GM23338 (cell line): ENCODE measurements at regions not wholly inside any gene's neighbourhood (a gene's known extent, or its start where the extent isn't known, plus 50 kb on each side); places are given as distances from the start of the nearest gene placed in this dataset.

ENCODE experiments used
- CREB1 ChIP-seq: fragments of 250-450 bp; sonication (Bioruptor Pico); IDR thresholded peaks from 2 replicates; pipeline ENCODE4 v1.5.0; 2020; ENCODE audit warnings: low read depth, mild to moderate bottlenecking, moderate library complexity
- EZH2 ChIP-seq: fragments of 200-600 bp; sonication (generic); IDR thresholded peaks from one replicate; pipeline ENCODE4 v1.8.0; 2017; ENCODE audit warnings: antibody characterized with exemption, mild to moderate bottlenecking, low read depth; ENCODE audit not compliant: unreplicated experiment
- EZH2phosphoT487 ChIP-seq: fragments of 200-600 bp; sonication (generic); IDR thresholded peaks from one replicate; pipeline ENCODE4 v1.8.1; 2018; ENCODE audit warnings: antibody characterized with exemption; ENCODE audit not compliant: unreplicated experiment
- JUNB ChIP-seq: IDR thresholded peaks from one replicate; pipeline ENCODE4 v1.6.1; 2016; ENCODE audit warnings: antibody characterized with exemption; ENCODE audit not compliant: unreplicated experiment
- POLR2AphosphoS5 ChIP-seq: IDR thresholded peaks from 2 replicates; pipeline ENCODE4 v1.6.1; 2016; ENCODE audit warnings: antibody characterized with exemption, low read depth
- STAT1 ChIP-seq: IDR thresholded peaks from one replicate; pipeline ENCODE4 v1.6.1; 2016; ENCODE audit warnings: antibody characterized with exemption; ENCODE audit not compliant: unreplicated experiment
- ZNF331 ChIP-seq: fragments of 250-450 bp; sonication (Bioruptor Pico); IDR thresholded peaks from 2 replicates; pipeline ENCODE4 v1.5.0; 2020; ENCODE audit warnings: low read depth, mild to moderate bottlenecking, moderate library complexity
- TF ChIP-seq, protein P1 (sequence below), 2 experiments: fragments of 200-600 bp in 1 of 2; sonication (generic) in 1 of 2; conservative IDR thresholded peaks; 2 replicates each; pipeline versions ENCODE4 v1.5.1 to v1.6.1; 2016 to 2017; ENCODE audit warnings: antibody characterized with exemption in 2 of 2, low read depth in 2 of 2, mild to moderate bottlenecking in 2 of 2, moderate library complexity in 1 of 2
- TF ChIP-seq, protein P2 (sequence below): IDR thresholded peaks from one replicate; pipeline ENCODE4 v1.6.1; 2018; ENCODE audit warnings: antibody characterized with exemption; ENCODE audit not compliant: unreplicated experiment
- TF ChIP-seq, protein P3 (sequence below): fragments of 250-450 bp; sonication (Bioruptor Pico); IDR thresholded peaks from 2 replicates; pipeline ENCODE4 v1.5.0; 2020; ENCODE audit warnings: mild to moderate bottlenecking, moderate library complexity

DNA sequence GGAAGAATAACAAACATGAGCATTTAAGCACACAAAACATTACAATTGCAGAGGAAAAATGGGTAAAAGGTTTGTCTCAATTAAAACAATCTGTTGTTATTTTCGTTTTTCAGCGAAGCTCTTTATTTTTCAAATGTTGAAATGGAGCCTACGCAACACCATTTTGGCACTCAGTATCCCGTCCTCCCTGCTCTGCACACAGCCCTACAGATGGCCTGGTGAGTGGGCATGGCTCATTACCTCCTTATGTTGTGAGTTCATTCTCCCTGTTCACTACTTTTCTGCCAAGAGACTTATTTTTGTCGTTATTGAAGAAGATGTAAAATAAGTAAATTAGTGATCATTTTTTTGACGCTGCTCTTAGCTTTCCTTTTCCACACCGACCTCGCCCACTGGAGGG is 167.8 kb upstream of the CXCL12 start:
- TF ChIP-seq, protein P1, sequence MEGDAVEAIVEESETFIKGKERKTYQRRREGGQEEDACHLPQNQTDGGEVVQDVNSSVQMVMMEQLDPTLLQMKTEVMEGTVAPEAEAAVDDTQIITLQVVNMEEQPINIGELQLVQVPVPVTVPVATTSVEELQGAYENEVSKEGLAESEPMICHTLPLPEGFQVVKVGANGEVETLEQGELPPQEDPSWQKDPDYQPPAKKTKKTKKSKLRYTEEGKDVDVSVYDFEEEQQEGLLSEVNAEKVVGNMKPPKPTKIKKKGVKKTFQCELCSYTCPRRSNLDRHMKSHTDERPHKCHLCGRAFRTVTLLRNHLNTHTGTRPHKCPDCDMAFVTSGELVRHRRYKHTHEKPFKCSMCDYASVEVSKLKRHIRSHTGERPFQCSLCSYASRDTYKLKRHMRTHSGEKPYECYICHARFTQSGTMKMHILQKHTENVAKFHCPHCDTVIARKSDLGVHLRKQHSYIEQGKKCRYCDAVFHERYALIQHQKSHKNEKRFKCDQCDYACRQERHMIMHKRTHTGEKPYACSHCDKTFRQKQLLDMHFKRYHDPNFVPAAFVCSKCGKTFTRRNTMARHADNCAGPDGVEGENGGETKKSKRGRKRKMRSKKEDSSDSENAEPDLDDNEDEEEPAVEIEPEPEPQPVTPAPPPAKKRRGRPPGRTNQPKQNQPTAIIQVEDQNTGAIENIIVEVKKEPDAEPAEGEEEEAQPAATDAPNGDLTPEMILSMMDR (conservative IDR thresholded peaks at IDR 0.05; ENCODE audit: low read depth in 2 of 2) = no peak
- no peak for TF ChIP-seq POLR2AphosphoS5
- TF ChIP-seq, protein P2, sequence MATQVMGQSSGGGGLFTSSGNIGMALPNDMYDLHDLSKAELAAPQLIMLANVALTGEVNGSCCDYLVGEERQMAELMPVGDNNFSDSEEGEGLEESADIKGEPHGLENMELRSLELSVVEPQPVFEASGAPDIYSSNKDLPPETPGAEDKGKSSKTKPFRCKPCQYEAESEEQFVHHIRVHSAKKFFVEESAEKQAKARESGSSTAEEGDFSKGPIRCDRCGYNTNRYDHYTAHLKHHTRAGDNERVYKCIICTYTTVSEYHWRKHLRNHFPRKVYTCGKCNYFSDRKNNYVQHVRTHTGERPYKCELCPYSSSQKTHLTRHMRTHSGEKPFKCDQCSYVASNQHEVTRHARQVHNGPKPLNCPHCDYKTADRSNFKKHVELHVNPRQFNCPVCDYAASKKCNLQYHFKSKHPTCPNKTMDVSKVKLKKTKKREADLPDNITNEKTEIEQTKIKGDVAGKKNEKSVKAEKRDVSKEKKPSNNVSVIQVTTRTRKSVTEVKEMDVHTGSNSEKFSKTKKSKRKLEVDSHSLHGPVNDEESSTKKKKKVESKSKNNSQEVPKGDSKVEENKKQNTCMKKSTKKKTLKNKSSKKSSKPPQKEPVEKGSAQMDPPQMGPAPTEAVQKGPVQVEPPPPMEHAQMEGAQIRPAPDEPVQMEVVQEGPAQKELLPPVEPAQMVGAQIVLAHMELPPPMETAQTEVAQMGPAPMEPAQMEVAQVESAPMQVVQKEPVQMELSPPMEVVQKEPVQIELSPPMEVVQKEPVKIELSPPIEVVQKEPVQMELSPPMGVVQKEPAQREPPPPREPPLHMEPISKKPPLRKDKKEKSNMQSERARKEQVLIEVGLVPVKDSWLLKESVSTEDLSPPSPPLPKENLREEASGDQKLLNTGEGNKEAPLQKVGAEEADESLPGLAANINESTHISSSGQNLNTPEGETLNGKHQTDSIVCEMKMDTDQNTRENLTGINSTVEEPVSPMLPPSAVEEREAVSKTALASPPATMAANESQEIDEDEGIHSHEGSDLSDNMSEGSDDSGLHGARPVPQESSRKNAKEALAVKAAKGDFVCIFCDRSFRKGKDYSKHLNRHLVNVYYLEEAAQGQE = no peak
- no peak for TF ChIP-seq ZNF331
- no peak for TF ChIP-seq CREB1
- no peak for TF ChIP-seq EZH2phosphoT487
- no peak for TF ChIP-seq EZH2
- no peak for TF ChIP-seq STAT1
- no peak for TF ChIP-seq JUNB
- TF ChIP-seq, protein P3, sequence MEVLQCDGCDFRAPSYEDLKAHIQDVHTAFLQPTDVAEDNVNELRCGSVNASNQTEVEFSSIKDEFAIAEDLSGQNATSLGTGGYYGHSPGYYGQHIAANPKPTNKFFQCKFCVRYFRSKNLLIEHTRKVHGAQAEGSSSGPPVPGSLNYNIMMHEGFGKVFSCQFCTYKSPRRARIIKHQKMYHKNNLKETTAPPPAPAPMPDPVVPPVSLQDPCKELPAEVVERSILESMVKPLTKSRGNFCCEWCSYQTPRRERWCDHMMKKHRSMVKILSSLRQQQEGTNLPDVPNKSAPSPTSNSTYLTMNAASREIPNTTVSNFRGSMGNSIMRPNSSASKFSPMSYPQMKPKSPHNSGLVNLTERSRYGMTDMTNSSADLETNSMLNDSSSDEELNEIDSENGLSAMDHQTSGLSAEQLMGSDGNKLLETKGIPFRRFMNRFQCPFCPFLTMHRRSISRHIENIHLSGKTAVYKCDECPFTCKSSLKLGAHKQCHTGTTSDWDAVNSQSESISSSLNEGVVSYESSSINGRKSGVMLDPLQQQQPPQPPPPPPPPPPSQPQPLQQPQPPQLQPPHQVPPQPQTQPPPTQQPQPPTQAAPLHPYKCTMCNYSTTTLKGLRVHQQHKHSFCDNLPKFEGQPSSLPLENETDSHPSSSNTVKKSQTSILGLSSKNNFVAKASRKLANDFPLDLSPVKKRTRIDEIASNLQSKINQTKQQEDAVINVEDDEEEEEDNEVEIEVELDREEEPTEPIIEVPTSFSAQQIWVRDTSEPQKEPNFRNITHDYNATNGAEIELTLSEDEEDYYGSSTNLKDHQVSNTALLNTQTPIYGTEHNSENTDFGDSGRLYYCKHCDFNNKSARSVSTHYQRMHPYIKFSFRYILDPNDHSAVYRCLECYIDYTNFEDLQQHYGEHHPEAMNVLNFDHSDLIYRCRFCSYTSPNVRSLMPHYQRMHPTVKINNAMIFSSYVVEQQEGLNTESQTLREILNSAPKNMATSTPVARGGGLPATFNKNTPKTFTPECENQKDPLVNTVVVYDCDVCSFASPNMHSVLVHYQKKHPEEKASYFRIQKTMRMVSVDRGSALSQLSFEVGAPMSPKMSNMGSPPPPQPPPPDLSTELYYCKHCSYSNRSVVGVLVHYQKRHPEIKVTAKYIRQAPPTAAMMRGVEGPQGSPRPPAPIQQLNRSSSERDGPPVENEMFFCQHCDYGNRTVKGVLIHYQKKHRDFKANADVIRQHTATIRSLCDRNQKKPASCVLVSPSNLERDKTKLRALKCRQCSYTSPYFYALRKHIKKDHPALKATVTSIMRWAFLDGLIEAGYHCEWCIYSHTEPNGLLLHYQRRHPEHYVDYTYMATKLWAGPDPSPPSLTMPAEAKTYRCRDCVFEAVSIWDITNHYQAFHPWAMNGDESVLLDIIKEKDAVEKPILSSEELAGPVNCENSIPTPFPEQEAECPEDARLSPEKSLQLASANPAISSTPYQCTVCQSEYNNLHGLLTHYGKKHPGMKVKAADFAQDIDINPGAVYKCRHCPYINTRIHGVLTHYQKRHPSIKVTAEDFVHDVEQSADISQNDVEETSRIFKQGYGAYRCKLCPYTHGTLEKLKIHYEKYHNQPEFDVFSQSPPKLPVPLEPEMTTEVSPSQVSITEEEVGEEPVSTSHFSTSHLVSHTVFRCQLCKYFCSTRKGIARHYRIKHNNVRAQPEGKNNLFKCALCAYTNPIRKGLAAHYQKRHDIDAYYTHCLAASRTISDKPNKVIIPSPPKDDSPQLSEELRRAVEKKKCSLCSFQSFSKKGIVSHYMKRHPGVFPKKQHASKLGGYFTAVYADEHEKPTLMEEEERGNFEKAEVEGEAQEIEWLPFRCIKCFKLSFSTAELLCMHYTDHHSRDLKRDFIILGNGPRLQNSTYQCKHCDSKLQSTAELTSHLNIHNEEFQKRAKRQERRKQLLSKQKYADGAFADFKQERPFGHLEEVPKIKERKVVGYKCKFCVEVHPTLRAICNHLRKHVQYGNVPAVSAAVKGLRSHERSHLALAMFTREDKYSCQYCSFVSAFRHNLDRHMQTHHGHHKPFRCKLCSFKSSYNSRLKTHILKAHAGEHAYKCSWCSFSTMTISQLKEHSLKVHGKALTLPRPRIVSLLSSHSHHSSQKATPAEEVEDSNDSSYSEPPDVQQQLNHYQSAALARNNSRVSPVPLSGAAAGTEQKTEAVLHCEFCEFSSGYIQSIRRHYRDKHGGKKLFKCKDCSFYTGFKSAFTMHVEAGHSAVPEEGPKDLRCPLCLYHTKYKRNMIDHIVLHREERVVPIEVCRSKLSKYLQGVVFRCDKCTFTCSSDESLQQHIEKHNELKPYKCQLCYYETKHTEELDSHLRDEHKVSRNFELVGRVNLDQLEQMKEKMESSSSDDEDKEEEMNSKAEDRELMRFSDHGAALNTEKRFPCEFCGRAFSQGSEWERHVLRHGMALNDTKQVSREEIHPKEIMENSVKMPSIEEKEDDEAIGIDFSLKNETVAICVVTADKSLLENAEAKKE (CRISPR knock-in tag) = no peak
